WTC11 (cell line): ENCODE measurements at regions not wholly inside any gene's neighbourhood (a gene's known extent, or its start where the extent isn't known, plus 50 kb on each side); places are given as distances from the start of the nearest gene placed in this dataset.

Source experiments
- ATAC-seq: fragments of 200-7000 bp; cut with Tn5 transposase; 2 replicates; pipeline ENCODE4 v1.10.0; 2021; ENCODE audit warnings: mild to moderate bottlenecking, moderate library complexity
- CTCF ChIA-PET: fragments of 300-600 bp; sonication (Branson Sonifier 250); formaldehyde crosslinking; loops from one replicate; lab custom pipeline; 2021; ENCODE audit warnings: antibody characterized with exemption; lab: Charles Lee
- POLR2A ChIA-PET: fragments of 350-600 bp; sonication (Branson Sonifier 250); formaldehyde crosslinking; loops from one replicate; lab custom pipeline; 2021; ENCODE audit warnings: antibody characterized with exemption; lab: Charles Lee
- DNase-seq: peaks from one replicate; pipeline ENCODE4 v3.0.0; 2021; ENCODE audit warnings: low spot score
- H3K27ac Mint-ChIP-seq: 2 replicates; pipeline ENCODE4 v1.8.0; 2021; ENCODE audit warnings: mixed read lengths
- H3K27me3 Mint-ChIP-seq: 2 replicates; pipeline ENCODE4 v1.8.0; 2021; ENCODE audit warnings: low read depth, mild to moderate bottlenecking, moderate library complexity, mixed read lengths
- H3K36me3 Mint-ChIP-seq: 2 replicates; pipeline ENCODE4 v1.8.0; 2021; ENCODE audit warnings: mixed read lengths
- H3K4me1 Mint-ChIP-seq: 2 replicates; pipeline ENCODE4 v1.8.0; 2022; ENCODE audit warnings: mixed read lengths
- H3K4me3 Mint-ChIP-seq: 2 replicates; pipeline ENCODE4 v1.8.0; 2021; ENCODE audit warnings: mild to moderate bottlenecking, moderate library complexity, mixed read lengths
- H3K9me3 Mint-ChIP-seq: 2 replicates; pipeline ENCODE4 v1.8.0; 2021; ENCODE audit warnings: mixed read lengths
- AFF4 ChIP-seq: sonication (generic); formaldehyde crosslinking; IDR thresholded peaks from 2 replicates; pipeline ENCODE4 v1.8.1; 2023; ENCODE audit warnings: mild to moderate bottlenecking, missing genetic modification reagents, borderline replicate concordance
- AR ChIP-seq: fragments of 250-450 bp; sonication (Bioruptor Pico); IDR thresholded peaks from 2 replicates; pipeline ENCODE4 v1.9.0; 2021; ENCODE audit warnings: mild to moderate bottlenecking
- ATF1 ChIP-seq: sonication (generic); formaldehyde crosslinking; IDR thresholded peaks from 2 replicates; pipeline ENCODE4 v1.8.1; 2023; ENCODE audit warnings: mild to moderate bottlenecking, moderate library complexity, missing genetic modification reagents
- ATF2 ChIP-seq: sonication (generic); formaldehyde crosslinking; IDR thresholded peaks from 2 replicates; pipeline ENCODE4 v1.8.1; 2022; ENCODE audit warnings: low read depth, missing genetic modification reagents, borderline replicate concordance
- ATF3 ChIP-seq: sonication (generic); formaldehyde crosslinking; conservative IDR thresholded peaks from 2 replicates; pipeline ENCODE4 v1.8.1; 2022; ENCODE audit warnings: mild to moderate bottlenecking, missing genetic modification reagents
- CREM ChIP-seq: sonication (generic); formaldehyde crosslinking; IDR thresholded peaks from 2 replicates; pipeline ENCODE4 v1.8.1; 2022; ENCODE audit warnings: mild to moderate bottlenecking, missing genetic modification reagents, moderate library complexity
- E2F4 ChIP-seq: sonication (generic); formaldehyde crosslinking; IDR thresholded peaks from 2 replicates; pipeline ENCODE4 v1.8.1; 2022; ENCODE audit warnings: low read depth, mild to moderate bottlenecking, moderate library complexity, missing genetic modification reagents, borderline replicate concordance
- ETV6 ChIP-seq: sonication (generic); formaldehyde crosslinking; IDR thresholded peaks from 2 replicates; pipeline ENCODE4 v1.8.1; 2022; ENCODE audit warnings: mild to moderate bottlenecking, missing genetic modification reagents
- FOXK1 ChIP-seq: sonication (generic); formaldehyde crosslinking; IDR thresholded peaks from 2 replicates; pipeline ENCODE4 v1.8.0; 2022; ENCODE audit warnings: mild to moderate bottlenecking, moderate library complexity, missing genetic modification reagents
- GRHL2 ChIP-seq: fragments of 250-450 bp; sonication (Bioruptor Pico); IDR thresholded peaks from 2 replicates; pipeline ENCODE4 v1.8.0; 2022; ENCODE audit warnings: mild to moderate bottlenecking, moderate library complexity; ENCODE audit not compliant: insufficient replicate concordance, severe bottlenecking
- GTF2I ChIP-seq: fragments of 250-450 bp; sonication (Bioruptor Pico); conservative IDR thresholded peaks from 2 replicates; pipeline ENCODE4 v1.4.0; 2021; ENCODE audit warnings: mild to moderate bottlenecking
- IRF2 ChIP-seq: sonication (generic); formaldehyde crosslinking; IDR thresholded peaks from 2 replicates; pipeline ENCODE4 v1.8.0; 2022; ENCODE audit warnings: low read depth, missing genetic modification reagents, borderline replicate concordance
- NR3C1 ChIP-seq: sonication (generic); formaldehyde crosslinking; conservative IDR thresholded peaks from 2 replicates; pipeline ENCODE4 v1.8.1; 2023; ENCODE audit warnings: low read depth, mild to moderate bottlenecking, missing genetic modification reagents
- RELA ChIP-seq: sonication (generic); formaldehyde crosslinking; IDR thresholded peaks from 2 replicates; pipeline ENCODE4 v1.8.1; 2022; ENCODE audit warnings: missing genetic modification reagents, mild to moderate bottlenecking, borderline replicate concordance
- SMAD3 ChIP-seq: sonication (generic); formaldehyde crosslinking; IDR thresholded peaks from 2 replicates; pipeline ENCODE4 v1.8.0; 2022; ENCODE audit warnings: missing genetic modification reagents, mild to moderate bottlenecking, borderline replicate concordance
- TP53 ChIP-seq: sonication (generic); formaldehyde crosslinking; IDR thresholded peaks from 2 replicates; pipeline ENCODE4 v1.8.1; 2023; ENCODE audit warnings: mild to moderate bottlenecking, missing genetic modification reagents
- ZNF263 ChIP-seq: sonication (generic); formaldehyde crosslinking; IDR thresholded peaks from 2 replicates; pipeline ENCODE4 v1.8.1; 2022; ENCODE audit warnings: low read depth, mild to moderate bottlenecking, moderate library complexity, missing genetic modification reagents
- ZNF532 ChIP-seq: fragments of 250-450 bp; sonication (Bioruptor Pico); IDR thresholded peaks from 2 replicates; pipeline ENCODE4 v1.9.0; 2021; ENCODE audit warnings: mild to moderate bottlenecking, borderline replicate concordance

GRCh38 chr2:216936954-216937357, 77.1 kb upstream of the TNP1 start (continued):
- TF ChIP-seq AR (no peak), GTF2I (no peak), NR3C1 (CRISPR knock-in tag) (no peak), IRF2 (no peak), ZNF263 (CRISPR knock-in tag) (no peak), AFF4 (CRISPR knock-in tag) (no peak), ATF3 (CRISPR knock-in tag) (no peak), ATF2 (CRISPR knock-in tag) (no peak), CREM (CRISPR knock-in tag) (no peak), SMAD3 (CRISPR knock-in tag) (no peak), RELA (no peak), GRHL2 (CRISPR knock-in tag) (no peak)
- TF ChIP-seq, all 79 proteins: peak for 0

- no peak overlapping the region for H3K27ac Mint-ChIP-seq
- peaks cover 7% of the 10 kb centered on the region for H3K9me3 Mint-ChIP-seq
- H3K4me3 Mint-ChIP-seq: no peak overlapping the region
- CTCF ChIA-PET: no interaction called here
- no peaks in the 10 kb centered on the region for H3K36me3 Mint-ChIP-seq
- ATAC-seq: no peak
- POLR2A ChIA-PET: no interaction called here
- DNase-seq: no peak
- peaks cover 10% of the 10 kb centered on the region for H3K4me1 Mint-ChIP-seq
- no peaks in the 10 kb centered on the region for H3K27me3 Mint-ChIP-seq
- TF ChIP-seq RELA (no peak), GTF2I (no peak), TP53 (no peak), ETV6 (CRISPR knock-in tag) (no peak), ATF1 (CRISPR knock-in tag) (no peak), ZNF532 (CRISPR knock-in tag) (no peak), E2F4 (CRISPR knock-in tag) (no peak), FOXK1 (CRISPR knock-in tag) (no peak), AFF4 (CRISPR knock-in tag) (no peak)
These were observed 74.8 kb upstream of the TNP1 start for GRCh38 chr2:216934623-216935022.
